Suprapubic skin (tissue), 4 donors: ENCODE measurements at regions not wholly inside any gene's neighbourhood (a gene's known extent, or its start where the extent isn't known, plus 50 kb on each side); places are given as distances from the start of the nearest gene placed in this dataset.

ENCODE experiments used
- CTCF ChIP-seq, 2 donors: fragments of 200-600 bp in 1 of 2; fragments of 450-650 bp in 1 of 2; sonication (generic) in 1 of 2; IDR thresholded peaks; one replicate each; pipeline ENCODE4 v1.5.1; 2016 to 2019; ENCODE audit warnings: antibody characterized with exemption in 2 of 2, mild to moderate bottlenecking in 1 of 2, moderate library complexity in 1 of 2
- EP300 ChIP-seq: sonication (generic); formaldehyde crosslinking; IDR thresholded peaks from one replicate; pipeline ENCODE4 v1.6.1; 2017; ENCODE audit warnings: antibody characterized with exemption
- POLR2A ChIP-seq, 2 donors: fragments of 450-650 bp; IDR thresholded peaks; one replicate each; pipeline ENCODE4 v1.6.1; 2017; ENCODE audit warnings: antibody characterized with exemption in 2 of 2, mild to moderate bottlenecking in 2 of 2, moderate library complexity in 2 of 2
- POLR2AphosphoS5 ChIP-seq, 3 donors: sonication (generic); formaldehyde crosslinking; IDR thresholded peaks; one replicate each; pipeline ENCODE4 v1.6.1; 2017; ENCODE audit warnings: antibody characterized with exemption in 3 of 3

- no peak for TF ChIP-seq CTCF (IDR thresholded peaks at IDR 0.05)
- no peak for TF ChIP-seq POLR2A (IDR thresholded peaks at IDR 0.05)
- no peak for TF ChIP-seq EP300
- TF ChIP-seq POLR2AphosphoS5 (IDR thresholded peaks at IDR 0.05): no peak
These were observed 57.2 kb upstream of the TMEM161B start for GRCh38 chr5:88325868-88326267.
